Hepatocyte (in vitro differentiated cells): ENCODE measurements at regions not wholly inside any gene's neighbourhood (a gene's known extent, or its start where the extent isn't known, plus 50 kb on each side); places are given as distances from the start of the nearest gene placed in this dataset.

Experiments used
- CTCF ChIP-seq: fragments of 200-600 bp; sonication (generic); IDR thresholded peaks from 2 replicates; pipeline ENCODE4 v1.5.1; 2016; ENCODE audit warnings: antibody characterized with exemption, mild to moderate bottlenecking; ENCODE audit not compliant: poor library complexity
- EZH2phosphoT487 ChIP-seq: fragments of 200-600 bp; sonication (generic); IDR thresholded peaks from one replicate; pipeline ENCODE4 v1.6.1; 2018; ENCODE audit warnings: antibody characterized with exemption, mild to moderate bottlenecking, low read depth, moderate library complexity; ENCODE audit not compliant: unreplicated experiment, severe bottlenecking

GRCh38 chr2:429575-430254, 141.8 kb upstream of the ALKAL2 start:
- TF ChIP-seq CTCF (no peak), EZH2phosphoT487 (no peak)
